Neural progenitor cell (in vitro differentiated cells): ENCODE measurements at regions not wholly inside any gene's neighbourhood (a gene's known extent, or its start where the extent isn't known, plus 50 kb on each side); places are given as distances from the start of the nearest gene placed in this dataset.

ENCODE experiments used
- DNase-seq: peaks from one replicate; pipeline ENCODE4 v3.0.0-alpha.2; 2016; ENCODE audit warnings: low spot score
- H2AFZ ChIP-seq: fragments of 200-600 bp; sonication (generic); replicated peaks from 2 replicates; pipeline ENCODE4 v1.6.1; 2016; ENCODE audit warnings: antibody characterized with exemption
- H3F3A ChIP-seq: fragments of 200-600 bp; sonication (generic); 2 replicates; pipeline ENCODE4 v1.6.1; 2016; ENCODE audit warnings: antibody characterized with exemption, low read depth
- H3K27ac ChIP-seq: fragments of 200-600 bp; sonication (generic); 2 replicates; pipeline ENCODE4 v1.5.1; 2016; ENCODE audit warnings: mild to moderate bottlenecking
- H3K27me3 ChIP-seq: fragments of 200-600 bp; sonication (generic); 2 replicates; pipeline ENCODE4 v1.6.1; 2016; ENCODE audit warnings: mild to moderate bottlenecking, moderate library complexity
- H3K36me3 ChIP-seq: fragments of 200-600 bp; sonication (generic); 2 replicates; pipeline ENCODE4 v1.5.1; 2016
- H3K4me1 ChIP-seq: fragments of 200-600 bp; sonication (generic); 2 replicates; pipeline ENCODE4 v1.6.1; 2016; ENCODE audit warnings: mixed run types
- H3K4me2 ChIP-seq: fragments of 200-600 bp; sonication (generic); 2 replicates; pipeline ENCODE4 v1.6.1; 2016
- H3K4me3 ChIP-seq: fragments of 200-600 bp; sonication (generic); 2 replicates; pipeline ENCODE4 v1.5.1; 2016
- H3K79me2 ChIP-seq: fragments of 200-600 bp; sonication (generic); 2 replicates; pipeline ENCODE4 v1.6.1; 2016; ENCODE audit warnings: low read depth
- H3K9ac ChIP-seq: fragments of 200-600 bp; sonication (generic); 2 replicates; pipeline ENCODE4 v1.6.1; 2016
- H3K9me3 ChIP-seq: fragments of 200-600 bp; sonication (generic); 2 replicates; pipeline ENCODE4 v1.5.1; 2016; ENCODE audit warnings: low read depth
- H4K20me1 ChIP-seq: fragments of 200-600 bp; sonication (generic); 2 replicates; pipeline ENCODE4 v1.6.1; 2016; ENCODE audit warnings: low read depth
- H3K27ac Mint-ChIP-seq: 3 replicates; pipeline ENCODE4 v1.8.0; 2021; ENCODE audit warnings: mixed read lengths
- H3K27me3 Mint-ChIP-seq: 2 replicates; pipeline ENCODE4 v1.8.0; 2022; ENCODE audit warnings: low read depth, mild to moderate bottlenecking, inconsistent platforms, moderate library complexity, mixed read lengths; ENCODE audit not compliant: insufficient read depth
- H3K36me3 Mint-ChIP-seq: 3 replicates; pipeline ENCODE4 v1.8.0; 2021; ENCODE audit warnings: mixed read lengths
- H3K4me1 Mint-ChIP-seq: 3 replicates; pipeline ENCODE4 v1.8.0; 2021; ENCODE audit warnings: mixed read lengths
- H3K4me3 Mint-ChIP-seq: 3 replicates; pipeline ENCODE4 v1.8.0; 2021; ENCODE audit warnings: mild to moderate bottlenecking, moderate library complexity, mixed read lengths
- H3K9me3 Mint-ChIP-seq: 3 replicates; pipeline ENCODE4 v1.8.0; 2020; ENCODE audit warnings: mixed read lengths
- EZH2 ChIP-seq: fragments of 200-600 bp; sonication (generic); IDR thresholded peaks from 2 replicates; pipeline ENCODE4 v1.6.1; 2017; ENCODE audit warnings: antibody characterized with exemption, mild to moderate bottlenecking, moderate library complexity
- EZH2phosphoT487 ChIP-seq: fragments of 200-600 bp; sonication (generic); IDR thresholded peaks from 2 replicates; pipeline ENCODE4 v1.6.1; 2017; ENCODE audit warnings: antibody characterized with exemption
- TF ChIP-seq, protein P1 (sequence below): fragments of 200-600 bp; sonication (generic); IDR thresholded peaks from 2 replicates; pipeline ENCODE4 v1.5.1; 2017; ENCODE audit warnings: antibody characterized with exemption, mild to moderate bottlenecking

DNA sequence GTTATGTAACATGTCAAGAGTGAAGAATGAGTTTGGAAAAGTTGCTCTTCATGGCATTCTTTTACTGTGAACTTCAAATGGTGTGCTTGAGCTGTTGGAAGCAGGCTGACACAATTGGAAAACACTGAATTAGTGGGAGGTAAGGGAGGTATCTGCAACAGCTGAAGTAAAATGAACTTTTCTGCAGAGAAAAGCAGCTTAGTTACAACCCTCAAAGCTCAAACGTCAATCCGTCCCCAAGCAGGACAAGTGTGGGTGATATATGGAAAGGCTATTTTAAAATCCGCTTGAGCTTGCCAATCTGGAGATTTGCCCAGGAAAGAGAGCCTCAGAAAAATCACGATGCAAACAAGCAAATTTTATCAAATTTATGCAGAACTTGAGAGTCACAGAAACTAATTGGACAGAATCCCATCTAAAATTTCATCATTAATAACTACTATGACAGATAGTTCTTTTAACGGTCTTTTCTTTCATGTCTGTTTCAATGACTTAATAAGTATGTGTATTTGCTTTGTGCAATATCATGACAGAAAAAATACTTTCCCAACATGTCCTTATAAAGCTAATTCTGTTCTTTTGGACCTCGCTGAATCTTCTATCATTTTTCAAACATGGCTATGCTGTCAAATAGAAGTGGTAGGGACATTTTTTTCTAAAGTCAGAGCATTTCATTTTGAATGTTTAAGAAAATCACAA lies 266.6 kb upstream of the SLITRK3 start:
- Histone ChIP-seq H3K4me1 (no peaks in the 10 kb centered on the region), H3K9me3 (no peaks in the 10 kb centered on the region), H3K9ac (no peak overlapping the region), H3K79me2 (no peaks in the 10 kb centered on the region), H3K36me3 (no peaks in the 10 kb centered on the region), H2AFZ (no peak overlapping the region), H3K4me3 (no peak overlapping the region), H4K20me1 (no peaks in the 10 kb centered on the region), H3K4me2 (no peak overlapping the region), H3K27ac (no peak overlapping the region), H3F3A (no peaks in the 10 kb centered on the region), H3K27me3 (no peaks in the 10 kb centered on the region)
- no peak for TF ChIP-seq EZH2phosphoT487
- TF ChIP-seq, protein P1, sequence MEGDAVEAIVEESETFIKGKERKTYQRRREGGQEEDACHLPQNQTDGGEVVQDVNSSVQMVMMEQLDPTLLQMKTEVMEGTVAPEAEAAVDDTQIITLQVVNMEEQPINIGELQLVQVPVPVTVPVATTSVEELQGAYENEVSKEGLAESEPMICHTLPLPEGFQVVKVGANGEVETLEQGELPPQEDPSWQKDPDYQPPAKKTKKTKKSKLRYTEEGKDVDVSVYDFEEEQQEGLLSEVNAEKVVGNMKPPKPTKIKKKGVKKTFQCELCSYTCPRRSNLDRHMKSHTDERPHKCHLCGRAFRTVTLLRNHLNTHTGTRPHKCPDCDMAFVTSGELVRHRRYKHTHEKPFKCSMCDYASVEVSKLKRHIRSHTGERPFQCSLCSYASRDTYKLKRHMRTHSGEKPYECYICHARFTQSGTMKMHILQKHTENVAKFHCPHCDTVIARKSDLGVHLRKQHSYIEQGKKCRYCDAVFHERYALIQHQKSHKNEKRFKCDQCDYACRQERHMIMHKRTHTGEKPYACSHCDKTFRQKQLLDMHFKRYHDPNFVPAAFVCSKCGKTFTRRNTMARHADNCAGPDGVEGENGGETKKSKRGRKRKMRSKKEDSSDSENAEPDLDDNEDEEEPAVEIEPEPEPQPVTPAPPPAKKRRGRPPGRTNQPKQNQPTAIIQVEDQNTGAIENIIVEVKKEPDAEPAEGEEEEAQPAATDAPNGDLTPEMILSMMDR, result no peak
- no peak for TF ChIP-seq EZH2
- no peak overlapping the region for H3K4me3 Mint-ChIP-seq
- H3K27ac Mint-ChIP-seq, result no peak overlapping the region
- no peaks in the 10 kb centered on the region for H3K9me3 Mint-ChIP-seq
- no peak for DNase-seq
- H3K36me3 Mint-ChIP-seq, result no peaks in the 10 kb centered on the region
- H3K27me3 Mint-ChIP-seq, result no peaks in the 10 kb centered on the region
- no peaks in the 10 kb centered on the region for H3K4me1 Mint-ChIP-seq

- H3F3A ChIP-seq, result no peaks in the 10 kb centered on the region
- no peak overlapping the region for H2AFZ ChIP-seq
- H3K9me3 Mint-ChIP-seq, result no peaks in the 10 kb centered on the region
- no peak overlapping the region for H3K27ac Mint-ChIP-seq
- no peaks in the 10 kb centered on the region for H3K4me1 Mint-ChIP-seq
- no peaks in the 10 kb centered on the region for H3K27me3 ChIP-seq
- no peak overlapping the region for H3K4me3 ChIP-seq
- H3K4me3 Mint-ChIP-seq, result no peak overlapping the region
- H3K9ac ChIP-seq, result no peak overlapping the region
- DNase-seq, result no peak
- TF ChIP-seq EZH2phosphoT487 (no peak), EZH2 (no peak)
- TF ChIP-seq, protein P1, result no peak
- H3K4me2 ChIP-seq, result no peak overlapping the region
- H3K36me3 Mint-ChIP-seq, result no peaks in the 10 kb centered on the region
- no peaks in the 10 kb centered on the region for H3K9me3 ChIP-seq
- H3K4me1 ChIP-seq, result no peaks in the 10 kb centered on the region
- no peaks in the 10 kb centered on the region for H3K27me3 Mint-ChIP-seq
- H3K36me3 ChIP-seq, result no peaks in the 10 kb centered on the region
- no peaks in the 10 kb centered on the region for H4K20me1 ChIP-seq
- H3K79me2 ChIP-seq, result no peaks in the 10 kb centered on the region
- H3K27ac ChIP-seq, result no peak overlapping the region
These were observed 264.0 kb upstream of the SLITRK3 start for GRCh38 chr3:165459924-165460835.

- TF ChIP-seq EZH2 (no peak), EZH2phosphoT487 (no peak)
- TF ChIP-seq, protein P1, result no peak
- no peak overlapping the region for H3K4me3 Mint-ChIP-seq
- no peak overlapping the region for H3K27ac ChIP-seq
- H4K20me1 ChIP-seq, result no peaks in the 10 kb centered on the region
- H3K4me2 ChIP-seq, result no peak overlapping the region
- no peak overlapping the region for H3K27ac Mint-ChIP-seq
- H3K27me3 Mint-ChIP-seq, result no peaks in the 10 kb centered on the region
- H3K4me1 Mint-ChIP-seq, result no peaks in the 10 kb centered on the region
- DNase-seq, result no peak
- H3K4me1 ChIP-seq, result no peaks in the 10 kb centered on the region
- no peak overlapping the region for H3K9ac ChIP-seq
- no peak overlapping the region for H2AFZ ChIP-seq
- no peaks in the 10 kb centered on the region for H3F3A ChIP-seq
- H3K36me3 ChIP-seq, result no peaks in the 10 kb centered on the region
- H3K79me2 ChIP-seq, result no peaks in the 10 kb centered on the region
- no peaks in the 10 kb centered on the region for H3K27me3 ChIP-seq
- no peaks in the 10 kb centered on the region for H3K9me3 Mint-ChIP-seq
- H3K9me3 ChIP-seq, result no peaks in the 10 kb centered on the region
- no peak overlapping the region for H3K4me3 ChIP-seq
- H3K36me3 Mint-ChIP-seq, result no peaks in the 10 kb centered on the region
These were observed 262.9 kb upstream of the SLITRK3 start for GRCh38 chr3:165459111-165459510.
